Mucosa of descending colon (tissue), 3 donors: ENCODE measurements at regions not wholly inside any gene's neighbourhood (a gene's known extent, or its start where the extent isn't known, plus 50 kb on each side); places are given as distances from the start of the nearest gene placed in this dataset.

ENCODE experiments used
- ATAC-seq: fragments of 200-7000 bp; cut with Tn5 transposase; one replicate; pipeline ENCODE4 v1.9.1; 2020; ENCODE audit warnings: mild to moderate bottlenecking, moderate library complexity
- DNase-seq, 3 donors: peaks; one replicate each; pipeline ENCODE4 v3.0.0-alpha.2; 2020
- H3K36me3 ChIP-seq: fragments of 200-600 bp; one replicate; pipeline ENCODE4 v1.8.0; 2021; ENCODE audit warnings: low read depth, mild to moderate bottlenecking
- H3K4me1 ChIP-seq: fragments of 200-600 bp; one replicate; pipeline ENCODE4 v1.8.0; 2021; ENCODE audit warnings: low read depth, mild to moderate bottlenecking
- H3K4me3 ChIP-seq: fragments of 200-600 bp; one replicate; pipeline ENCODE4 v1.8.0; 2021; ENCODE audit warnings: mild to moderate bottlenecking
- H3K9me3 ChIP-seq: fragments of 200-600 bp; one replicate; pipeline ENCODE4 v1.8.0; 2021; ENCODE audit warnings: mild to moderate bottlenecking
- intact Hi-C, 2 donors: fragments of 100-400 bp; cut with DNase I in 1 of 2; cut with micrococcal nuclease in 1 of 2; formaldehyde crosslinking; loops; one replicate each; pipeline versions ENCODE4 v1.11.0 to v1.11.1; 2022; cut with DNase I, micrococcal nuclease
- TF ChIP-seq, protein P1 (sequence below): fragments of 200-600 bp; IDR thresholded peaks from one replicate; pipeline ENCODE4 v1.8.0; 2022; ENCODE audit warnings: antibody characterized with exemption, mild to moderate bottlenecking
- donor health status: DM: no; HTN: no; CAD: no; lungs with moderate emphysema.
- donor health status: DM: no; HTN: no; CAD: no.
- donor health status: DM: no; HTN: yes; CAD: no.

GRCh38 chr3:80405618-80406017 lies 637.8 kb upstream of the ROBO1 start:
- DNase-seq (no peak), ATAC-seq (no peak)
- Histone ChIP-seq H3K36me3 (no peaks in the 10 kb centered on the region), H3K4me1 (no peaks in the 10 kb centered on the region), H3K4me3 (no peak overlapping the region), H3K9me3 (no peaks in the 10 kb centered on the region)
- TF ChIP-seq, protein P1, sequence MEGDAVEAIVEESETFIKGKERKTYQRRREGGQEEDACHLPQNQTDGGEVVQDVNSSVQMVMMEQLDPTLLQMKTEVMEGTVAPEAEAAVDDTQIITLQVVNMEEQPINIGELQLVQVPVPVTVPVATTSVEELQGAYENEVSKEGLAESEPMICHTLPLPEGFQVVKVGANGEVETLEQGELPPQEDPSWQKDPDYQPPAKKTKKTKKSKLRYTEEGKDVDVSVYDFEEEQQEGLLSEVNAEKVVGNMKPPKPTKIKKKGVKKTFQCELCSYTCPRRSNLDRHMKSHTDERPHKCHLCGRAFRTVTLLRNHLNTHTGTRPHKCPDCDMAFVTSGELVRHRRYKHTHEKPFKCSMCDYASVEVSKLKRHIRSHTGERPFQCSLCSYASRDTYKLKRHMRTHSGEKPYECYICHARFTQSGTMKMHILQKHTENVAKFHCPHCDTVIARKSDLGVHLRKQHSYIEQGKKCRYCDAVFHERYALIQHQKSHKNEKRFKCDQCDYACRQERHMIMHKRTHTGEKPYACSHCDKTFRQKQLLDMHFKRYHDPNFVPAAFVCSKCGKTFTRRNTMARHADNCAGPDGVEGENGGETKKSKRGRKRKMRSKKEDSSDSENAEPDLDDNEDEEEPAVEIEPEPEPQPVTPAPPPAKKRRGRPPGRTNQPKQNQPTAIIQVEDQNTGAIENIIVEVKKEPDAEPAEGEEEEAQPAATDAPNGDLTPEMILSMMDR, result no peak
- intact Hi-C loops, result no loop called here

DNA sequence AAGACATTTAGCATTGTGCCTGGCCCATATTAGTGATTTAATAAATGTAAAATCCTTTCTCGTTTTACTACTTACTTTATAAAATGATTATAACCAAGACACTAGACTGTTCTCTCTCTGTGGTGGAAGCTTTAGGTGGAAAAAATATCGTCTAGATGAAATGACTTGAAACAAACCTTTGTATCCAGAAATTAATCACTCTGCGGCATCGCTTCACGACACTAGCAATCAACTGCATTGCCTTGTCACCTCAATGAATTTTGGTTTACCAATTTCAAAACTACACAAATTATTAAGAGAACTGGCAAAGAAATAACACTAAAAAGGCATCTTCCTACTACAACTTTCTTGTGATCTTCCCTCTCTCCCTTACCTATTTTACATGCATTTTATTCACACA lies 627.2 kb upstream of the ROBO1 start:
- ATAC-seq, result no peak
- TF ChIP-seq, protein P1, result no peak
- no peaks in the 10 kb centered on the region for H3K9me3 ChIP-seq
- no peak overlapping the region for H3K4me3 ChIP-seq
- no peaks in the 10 kb centered on the region for H3K4me1 ChIP-seq
- no peak for DNase-seq
- no peaks in the 10 kb centered on the region for H3K36me3 ChIP-seq
- intact Hi-C loops, result no loop called here

DNA sequence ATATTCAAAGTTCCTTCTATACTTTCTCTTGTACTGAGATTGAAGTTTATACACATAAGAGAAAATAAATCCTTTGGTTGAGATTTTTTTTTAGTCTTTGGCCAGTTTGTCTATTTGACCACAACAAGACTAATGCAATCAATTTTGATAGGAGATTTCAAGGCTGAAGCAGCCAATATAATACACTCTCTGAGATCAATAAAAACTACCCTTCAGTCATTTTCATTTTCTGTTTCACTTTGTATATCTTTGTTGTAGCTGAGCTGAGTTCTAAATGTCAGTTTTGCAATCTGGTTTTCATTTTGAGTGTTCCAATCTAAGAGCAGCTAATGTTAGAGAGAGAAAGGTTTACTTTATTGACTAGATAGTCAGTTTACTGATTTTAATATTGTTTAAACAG lies 623.8 kb upstream of the ROBO1 start:
- Histone ChIP-seq H3K36me3 (no peaks in the 10 kb centered on the region), H3K9me3 (peaks cover 3% of the 10 kb centered on the region), H3K4me3 (no peak overlapping the region), H3K4me1 (no peaks in the 10 kb centered on the region)
- no peak for DNase-seq
- ATAC-seq, result no peak
- intact Hi-C loops, result no loop called here
- TF ChIP-seq, protein P1, result no peak

- intact Hi-C loops, result no loop called here
- Histone ChIP-seq H3K9me3 (peaks cover 3% of the 10 kb centered on the region), H3K4me1 (no peaks in the 10 kb centered on the region), H3K4me3 (no peak overlapping the region), H3K36me3 (no peaks in the 10 kb centered on the region)
- ATAC-seq (no peak), DNase-seq (no peak)
- TF ChIP-seq, protein P1, result no peak
These were observed 617.0 kb upstream of the ROBO1 start for GRCh38 chr3:80384811-80385210.

DNA sequence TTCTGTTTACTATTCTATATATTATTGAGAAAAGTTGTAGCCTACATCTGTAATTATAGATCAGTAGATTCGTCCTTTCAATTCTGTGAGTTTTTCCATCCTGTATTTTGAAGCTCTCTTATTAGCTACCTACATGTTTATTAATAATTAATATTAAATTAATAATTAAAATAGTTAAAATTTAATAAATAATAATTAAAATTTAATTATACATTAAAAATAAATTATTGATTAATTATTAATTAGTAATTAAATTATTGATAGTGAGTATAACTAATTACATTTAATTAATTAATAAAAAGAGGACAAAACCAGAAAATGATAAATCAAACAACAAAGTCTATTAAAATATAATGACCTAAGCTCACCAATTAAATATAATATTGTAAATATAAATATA lies 606.6 kb upstream of the ROBO1 start:
- Histone ChIP-seq H3K36me3 (no peaks in the 10 kb centered on the region), H3K4me1 (no peaks in the 10 kb centered on the region), H3K4me3 (no peak overlapping the region), H3K9me3 (no peaks in the 10 kb centered on the region)
- ATAC-seq, result no peak
- no peak for DNase-seq
- TF ChIP-seq, protein P1, result no peak
- intact Hi-C loops, result no loop called here

DNA sequence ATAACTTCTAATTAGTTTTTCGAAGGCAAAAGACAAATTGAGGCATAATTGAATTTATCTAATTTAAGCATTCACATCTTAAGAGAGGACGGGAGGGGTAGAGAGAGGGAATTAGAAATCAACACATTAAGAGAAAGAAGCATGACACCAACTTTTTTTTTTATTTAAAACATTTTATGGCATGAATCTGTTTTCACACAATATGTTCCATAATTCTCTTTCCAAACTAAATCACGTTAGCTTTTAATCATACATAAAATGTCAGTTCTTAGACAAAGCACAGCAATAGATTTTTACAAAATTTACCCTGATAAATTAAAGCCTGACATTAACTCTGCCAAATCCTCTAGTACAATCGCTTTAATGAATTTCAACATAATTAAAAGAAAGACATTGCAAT lies 600.8 kb upstream of the ROBO1 start:
- H3K4me3 ChIP-seq, result no peak overlapping the region
- H3K36me3 ChIP-seq, result no peaks in the 10 kb centered on the region
- no peaks in the 10 kb centered on the region for H3K4me1 ChIP-seq
- TF ChIP-seq, protein P1, result no peak
- intact Hi-C loops, result no loop called here
- no peaks in the 10 kb centered on the region for H3K9me3 ChIP-seq
- ATAC-seq (no peak), DNase-seq (no peak)
